ENCODE measurements at regions not wholly inside any gene's neighbourhood (a gene's known extent, or its start where the extent isn't known, plus 50 kb on each side); places are given as distances from the start of the nearest gene placed in this dataset.
A peak's percentile ranks its signal among the peaks of the same experiment; 100 is the strongest.

GRCh38 chr14:38527502-38527878, 271.6 kb upstream of the CLEC14A start:
- H3K27ac ChIP-seq (ENCODE audit: low read depth, low read length) = no peak overlapping the region
- H3K4me1 ChIP-seq (ENCODE audit: control insufficient read depth, insufficient read depth, low read length) = no peaks in the 10 kb centered on the region
- no peaks in the 10 kb centered on the region for H3K27me3 ChIP-seq (ENCODE audit: control insufficient read depth, insufficient read depth, low read length)
- no peak overlapping the region for H3K4me3 ChIP-seq (ENCODE audit: low read depth, low read length)
- H3K36me3 ChIP-seq (ENCODE audit: control insufficient read depth, insufficient read depth, low read length) = no peaks in the 10 kb centered on the region
- no peaks in the 10 kb centered on the region for H3K9me3 ChIP-seq (ENCODE audit: control insufficient read depth, insufficient read depth, low read length)
- DNase-seq (ENCODE audit: low read depth in 4 of 6, low spot score in 6 of 6) = no peak

GRCh38 chr14:38526826-38527501, 271.1 kb upstream of the CLEC14A start:
- Histone ChIP-seq H3K27ac (ENCODE audit: low read depth, low read length) (no peak overlapping the region), H3K36me3 (ENCODE audit: control insufficient read depth, insufficient read depth, low read length) (no peaks in the 10 kb centered on the region), H3K9me3 (ENCODE audit: control insufficient read depth, insufficient read depth, low read length) (no peaks in the 10 kb centered on the region), H3K4me3 (ENCODE audit: low read depth, low read length) (no peak overlapping the region), H3K4me1 (ENCODE audit: control insufficient read depth, insufficient read depth, low read length) (no peaks in the 10 kb centered on the region), H3K27me3 (ENCODE audit: control insufficient read depth, insufficient read depth, low read length) (no peaks in the 10 kb centered on the region)
- peak in 1 of 6 donors; percentile 45 for DNase-seq (ENCODE audit: low read depth in 4 of 6, low spot score in 6 of 6)
- WGBS (ENCODE audit: insufficient coverage) = 100% methylated on average over 1 of the region's 1 CpG

GRCh38 chr14:38524636-38525509, 269.0 kb upstream of the CLEC14A start:
- Histone ChIP-seq H3K27me3 (ENCODE audit: control insufficient read depth, insufficient read depth, low read length) (no peaks in the 10 kb centered on the region), H3K27ac (ENCODE audit: low read depth, low read length) (no peak overlapping the region), H3K4me3 (ENCODE audit: low read depth, low read length) (no peak overlapping the region), H3K4me1 (ENCODE audit: control insufficient read depth, insufficient read depth, low read length) (no peaks in the 10 kb centered on the region), H3K9me3 (ENCODE audit: control insufficient read depth, insufficient read depth, low read length) (no peaks in the 10 kb centered on the region), H3K36me3 (ENCODE audit: control insufficient read depth, insufficient read depth, low read length) (no peaks in the 10 kb centered on the region)
- peak in 1 of 6 donors; percentile 27 for DNase-seq (ENCODE audit: low read depth in 4 of 6, low spot score in 6 of 6)
- 90% methylated on average over 1 of the region's 2 CpGs for WGBS (ENCODE audit: insufficient coverage)

- Histone ChIP-seq H3K4me1 (ENCODE audit: control insufficient read depth, insufficient read depth, low read length) (no peaks in the 10 kb centered on the region), H3K27me3 (ENCODE audit: control insufficient read depth, insufficient read depth, low read length) (no peaks in the 10 kb centered on the region), H3K27ac (ENCODE audit: low read depth, low read length) (no peak overlapping the region), H3K9me3 (ENCODE audit: control insufficient read depth, insufficient read depth, low read length) (no peaks in the 10 kb centered on the region), H3K36me3 (ENCODE audit: control insufficient read depth, insufficient read depth, low read length) (no peaks in the 10 kb centered on the region), H3K4me3 (ENCODE audit: low read depth, low read length) (no peak overlapping the region)
- DNase-seq (ENCODE audit: low read depth in 4 of 6, low spot score in 6 of 6) = no peak
- WGBS (ENCODE audit: insufficient coverage) = no CpG with 5 or more reads among the region's 3 CpGs
Measured at GRCh38 chr14:38522724-38523123, 266.8 kb upstream of the CLEC14A start.

- Histone ChIP-seq H3K27me3 (ENCODE audit: control insufficient read depth, insufficient read depth, low read length) (no peaks in the 10 kb centered on the region), H3K36me3 (ENCODE audit: control insufficient read depth, insufficient read depth, low read length) (no peaks in the 10 kb centered on the region), H3K4me3 (ENCODE audit: low read depth, low read length) (no peak overlapping the region), H3K4me1 (ENCODE audit: control insufficient read depth, insufficient read depth, low read length) (no peaks in the 10 kb centered on the region), H3K9me3 (ENCODE audit: control insufficient read depth, insufficient read depth, low read length) (no peaks in the 10 kb centered on the region), H3K27ac (ENCODE audit: low read depth, low read length) (no peak overlapping the region)
- WGBS (ENCODE audit: insufficient coverage) = 100% methylated on average over 3 of the region's 5 CpGs
- no peak for DNase-seq (ENCODE audit: low read depth in 4 of 6, low spot score in 6 of 6)
Measured at GRCh38 chr14:38521591-38521990, 265.7 kb upstream of the CLEC14A start.

GRCh38 chr14:38517426-38517825, 261.5 kb upstream of the CLEC14A start:
- no peak for DNase-seq (ENCODE audit: low read depth in 4 of 6, low spot score in 6 of 6)
- Histone ChIP-seq H3K27me3 (ENCODE audit: control insufficient read depth, insufficient read depth, low read length) (no peaks in the 10 kb centered on the region), H3K9me3 (ENCODE audit: control insufficient read depth, insufficient read depth, low read length) (no peaks in the 10 kb centered on the region), H3K4me1 (ENCODE audit: control insufficient read depth, insufficient read depth, low read length) (no peaks in the 10 kb centered on the region), H3K27ac (ENCODE audit: low read depth, low read length) (no peak overlapping the region), H3K36me3 (ENCODE audit: control insufficient read depth, insufficient read depth, low read length) (no peaks in the 10 kb centered on the region), H3K4me3 (ENCODE audit: low read depth, low read length) (no peak overlapping the region)
- WGBS (ENCODE audit: insufficient coverage) = no CpG with 5 or more reads among the region's 2 CpGs

- Histone ChIP-seq H3K4me3 (ENCODE audit: low read depth, low read length) (no peak overlapping the region), H3K27me3 (ENCODE audit: control insufficient read depth, insufficient read depth, low read length) (no peaks in the 10 kb centered on the region), H3K4me1 (ENCODE audit: control insufficient read depth, insufficient read depth, low read length) (no peaks in the 10 kb centered on the region), H3K36me3 (ENCODE audit: control insufficient read depth, insufficient read depth, low read length) (no peaks in the 10 kb centered on the region), H3K9me3 (ENCODE audit: control insufficient read depth, insufficient read depth, low read length) (no peaks in the 10 kb centered on the region), H3K27ac (ENCODE audit: low read depth, low read length) (no peak overlapping the region)
- DNase-seq (ENCODE audit: low read depth in 4 of 6, low spot score in 6 of 6) = peak in 1 of 6 donors; percentile 24
Measured at GRCh38 chr14:38512236-38512635, 256.3 kb upstream of the CLEC14A start.

GRCh38 chr14:38507299-38507698, 251.4 kb upstream of the CLEC14A start:
- Histone ChIP-seq H3K27me3 (ENCODE audit: control insufficient read depth, insufficient read depth, low read length) (no peaks in the 10 kb centered on the region), H3K9me3 (ENCODE audit: control insufficient read depth, insufficient read depth, low read length) (no peaks in the 10 kb centered on the region), H3K36me3 (ENCODE audit: control insufficient read depth, insufficient read depth, low read length) (no peaks in the 10 kb centered on the region), H3K4me1 (ENCODE audit: control insufficient read depth, insufficient read depth, low read length) (no peaks in the 10 kb centered on the region), H3K27ac (ENCODE audit: low read depth, low read length) (no peak overlapping the region), H3K4me3 (ENCODE audit: low read depth, low read length) (no peak overlapping the region)
- no peak for DNase-seq (ENCODE audit: low read depth in 4 of 6, low spot score in 6 of 6)

- Histone ChIP-seq H3K27me3 (ENCODE audit: control insufficient read depth, insufficient read depth, low read length) (no peaks in the 10 kb centered on the region), H3K4me3 (ENCODE audit: low read depth, low read length) (no peak overlapping the region), H3K9me3 (ENCODE audit: control insufficient read depth, insufficient read depth, low read length) (no peaks in the 10 kb centered on the region), H3K4me1 (ENCODE audit: control insufficient read depth, insufficient read depth, low read length) (no peaks in the 10 kb centered on the region), H3K27ac (ENCODE audit: low read depth, low read length) (no peak overlapping the region), H3K36me3 (ENCODE audit: control insufficient read depth, insufficient read depth, low read length) (no peaks in the 10 kb centered on the region)
- WGBS (ENCODE audit: insufficient coverage) = 33% methylated on average over 1 of the region's 1 CpG
- DNase-seq (ENCODE audit: low read depth in 4 of 6, low spot score in 6 of 6) = peak in 2 of 6 donors; percentile 26 to 82
Measured at GRCh38 chr14:38505973-38506249, 250.0 kb upstream of the CLEC14A start.

Data from spinal cord (tissue), 9 donors.